Muscle of arm (tissue), 1 donor: ENCODE measurements at regions not wholly inside any gene's neighbourhood (a gene's known extent, or its start where the extent isn't known, plus 50 kb on each side); places are given as distances from the start of the nearest gene placed in this dataset.
"Not testable (repeated sequence)": the region's sequence is repeated elsewhere in the genome, so short reads cannot be mapped to it uniquely, and the experiment has no call there.

Experiments used
- DNase-seq: peaks from one replicate; pipeline ENCODE4 v3.0.0-alpha.2; 2013

- DNase-seq = no peak
These were observed 96.0 kb upstream of the CCDC80 start for GRCh38 chr3:112736805-112737566.

- no peak for DNase-seq
These were observed 95.4 kb upstream of the CCDC80 start for GRCh38 chr3:112736386-112736785.

- DNase-seq = no peak
These were observed 95.0 kb upstream of the CCDC80 start for GRCh38 chr3:112735926-112736325.

GRCh38 chr3:112734736-112735350 lies 93.9 kb upstream of the CCDC80 start:
- peak; percentile 38 for DNase-seq

- no peak for DNase-seq
These were observed 93.2 kb upstream of the CCDC80 start for GRCh38 chr3:112734171-112734570.

GRCh38 chr3:112730210-112730609 lies 89.3 kb upstream of the CCDC80 start:
- no peak for DNase-seq

GRCh38 chr3:112721231-112721630 lies 80.3 kb upstream of the CCDC80 start:
- peak; percentile 11 for DNase-seq

GRCh38 chr3:112718967-112719366 lies 78.0 kb upstream of the CCDC80 start:
- no peak for DNase-seq

- no peak for DNase-seq
These were observed 77.6 kb upstream of the CCDC80 start for GRCh38 chr3:112718516-112718915.

GRCh38 chr3:112709911-112710310 lies 69.0 kb upstream of the CCDC80 start:
- DNase-seq = no peak

GRCh38 chr3:112699436-112699978 lies 58.6 kb upstream of the CCDC80 start:
- no peak for DNase-seq

- not testable (repeated sequence) for DNase-seq
These were observed 57.5 kb upstream of the CCDC80 start for GRCh38 chr3:112698442-112698841.

- DNase-seq = not testable (repeated sequence)
These were observed 55.3 kb upstream of the CCDC80 start for GRCh38 chr3:112696244-112696643.

- not testable (repeated sequence) for DNase-seq
These were observed 54.6 kb upstream of the CCDC80 start for GRCh38 chr3:112695377-112696108.

- DNase-seq = not testable (repeated sequence)
These were observed 54.0 kb upstream of the CCDC80 start for GRCh38 chr3:112694906-112695305.

GRCh38 chr3:112693186-112693585 lies 52.2 kb upstream of the CCDC80 start:
- no peak for DNase-seq
